ENCODE measurements at regions not wholly inside any gene's neighbourhood (a gene's known extent, or its start where the extent isn't known, plus 50 kb on each side); places are given as distances from the start of the nearest gene placed in this dataset.
"Not testable (repeated sequence)": the region's sequence is repeated elsewhere in the genome, so short reads cannot be mapped to it uniquely, and the experiment has no call there.

DNA sequence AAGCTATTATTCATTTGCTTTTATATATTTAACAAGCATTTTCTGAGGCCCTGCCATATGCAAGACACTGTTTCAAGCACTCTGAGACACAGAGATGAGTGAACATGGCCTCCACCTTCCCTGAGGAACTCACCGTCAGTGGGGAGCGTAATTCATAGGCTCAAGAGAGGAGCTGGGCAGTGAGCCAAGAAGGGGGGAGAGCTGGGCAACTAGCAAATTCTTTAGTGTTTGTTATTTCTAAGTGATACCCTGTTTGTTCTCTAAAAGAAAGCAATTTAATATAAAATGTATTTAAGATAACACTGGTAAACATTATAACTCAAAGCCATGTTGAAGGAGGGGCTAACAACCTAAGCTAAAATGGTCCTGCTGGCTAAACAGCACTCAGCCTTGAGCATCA is 119.2 kb upstream of the NGF start:
- DNase-seq (ENCODE audit: extremely low read depth, low read depth), result no peak

DNA sequence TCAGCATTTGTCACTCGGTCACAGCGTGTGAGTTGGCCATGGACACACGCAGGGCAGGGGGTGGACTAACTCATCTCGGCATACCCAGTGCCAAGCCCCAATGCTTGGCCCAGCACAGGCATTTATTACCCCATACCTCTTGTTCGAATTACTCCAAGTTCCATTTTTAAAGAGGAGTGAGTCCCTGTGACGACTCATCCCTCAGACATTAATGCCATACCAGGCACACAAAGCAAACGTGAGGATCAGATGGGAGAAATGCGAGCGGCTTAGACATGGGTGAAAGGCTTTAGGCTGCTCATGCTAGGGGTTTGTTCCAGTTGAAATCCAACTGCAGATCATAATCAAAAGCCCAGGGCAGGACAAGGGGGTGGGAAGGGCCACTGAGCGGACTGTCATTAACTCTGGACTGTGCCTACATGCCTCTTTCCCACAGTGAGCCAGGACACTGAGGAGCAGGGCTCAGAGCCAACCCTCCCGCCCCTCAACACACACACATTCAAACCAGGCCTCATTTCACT is 118.5 kb upstream of the NGF start:
- DNase-seq (ENCODE audit: extremely low read depth, low read depth), result no peak

DNA sequence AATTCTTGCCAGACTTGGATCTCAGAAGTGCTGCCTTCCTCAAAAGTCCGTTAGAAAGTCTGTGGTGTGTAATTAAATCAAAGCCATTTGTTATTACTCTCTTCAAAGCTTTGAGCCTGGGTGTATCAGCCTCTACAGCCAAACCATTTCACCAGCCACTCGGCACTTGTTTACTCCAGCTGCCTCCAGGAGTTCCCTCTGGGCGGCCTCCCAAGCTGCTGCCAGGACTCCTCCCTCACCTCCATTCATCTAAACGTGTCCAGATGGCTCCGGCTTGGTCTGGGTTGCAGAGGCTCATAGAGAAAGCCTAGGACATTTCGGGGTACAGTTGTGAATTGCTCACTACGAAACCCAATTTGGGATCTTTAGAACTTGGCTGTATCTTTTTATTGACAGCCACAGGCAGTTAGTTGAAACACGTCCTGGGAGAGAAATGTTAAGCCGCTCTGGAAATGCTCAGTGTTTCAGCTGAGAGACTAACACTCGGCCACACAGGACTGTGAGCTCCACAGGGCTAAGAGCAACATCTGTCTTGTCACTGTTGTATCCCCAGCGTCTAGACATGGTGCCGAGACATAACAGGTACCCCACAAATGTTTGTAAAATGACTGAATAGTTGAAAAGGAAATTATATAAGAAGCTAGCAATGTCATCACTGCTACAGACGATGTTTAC is 116.9 kb upstream of the NGF start:
- DNase-seq (ENCODE audit: extremely low read depth, low read depth), result no peak

DNA sequence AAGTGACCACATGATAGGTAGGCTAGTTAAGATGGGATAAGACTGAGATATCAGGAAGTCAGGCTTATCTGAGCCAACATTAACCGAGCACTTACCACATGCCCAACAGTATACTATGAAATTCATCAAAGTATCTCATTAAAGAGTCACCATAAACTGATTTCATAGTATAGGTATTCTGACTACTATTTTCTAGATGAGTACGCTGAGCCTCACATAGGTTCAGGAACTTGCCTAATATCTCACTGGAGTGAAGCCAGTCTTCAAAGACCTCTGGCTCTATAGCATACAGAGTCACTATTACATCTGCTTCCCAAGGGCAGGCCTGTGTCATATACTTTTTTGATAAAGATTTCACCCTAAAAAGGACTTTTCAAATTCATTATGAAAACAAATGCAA is 115.6 kb upstream of the NGF start:
- no peak for DNase-seq (ENCODE audit: extremely low read depth, low read depth)

DNA sequence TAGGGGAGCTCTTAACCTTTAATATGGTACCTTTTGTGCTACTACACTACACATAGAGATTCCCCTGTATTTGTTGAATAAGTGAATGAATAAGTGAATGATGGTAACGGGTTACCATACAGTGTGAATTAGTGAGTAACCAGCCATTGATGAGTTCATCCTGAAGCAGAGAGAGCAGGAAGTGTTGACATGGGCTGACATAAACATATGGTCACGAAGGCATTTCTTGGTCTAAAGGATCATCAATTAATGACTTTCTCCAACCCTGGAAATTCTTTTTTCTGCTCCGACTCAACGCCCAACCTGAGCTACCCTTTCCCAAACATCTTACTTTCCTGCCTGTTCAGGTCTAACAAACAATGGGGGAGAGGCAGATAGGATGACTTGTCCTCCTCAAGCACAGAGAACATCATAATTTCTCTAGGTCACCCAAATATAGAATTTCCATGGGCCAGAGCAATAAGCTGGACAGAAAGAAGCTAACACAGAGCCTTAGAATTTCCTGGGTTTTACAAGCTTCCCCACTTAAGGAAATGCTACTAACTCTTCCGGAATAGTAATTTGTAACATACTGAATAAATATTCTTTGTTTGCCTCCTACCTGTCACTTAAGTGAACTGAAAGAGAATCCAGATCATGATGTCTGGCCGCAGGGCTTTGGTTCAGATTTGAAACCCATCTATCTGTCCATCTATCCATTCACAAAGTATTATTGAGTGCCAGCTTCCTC is 114.7 kb upstream of the NGF start:
- DNase-seq (ENCODE audit: extremely low read depth, low read depth), result no peak

DNA sequence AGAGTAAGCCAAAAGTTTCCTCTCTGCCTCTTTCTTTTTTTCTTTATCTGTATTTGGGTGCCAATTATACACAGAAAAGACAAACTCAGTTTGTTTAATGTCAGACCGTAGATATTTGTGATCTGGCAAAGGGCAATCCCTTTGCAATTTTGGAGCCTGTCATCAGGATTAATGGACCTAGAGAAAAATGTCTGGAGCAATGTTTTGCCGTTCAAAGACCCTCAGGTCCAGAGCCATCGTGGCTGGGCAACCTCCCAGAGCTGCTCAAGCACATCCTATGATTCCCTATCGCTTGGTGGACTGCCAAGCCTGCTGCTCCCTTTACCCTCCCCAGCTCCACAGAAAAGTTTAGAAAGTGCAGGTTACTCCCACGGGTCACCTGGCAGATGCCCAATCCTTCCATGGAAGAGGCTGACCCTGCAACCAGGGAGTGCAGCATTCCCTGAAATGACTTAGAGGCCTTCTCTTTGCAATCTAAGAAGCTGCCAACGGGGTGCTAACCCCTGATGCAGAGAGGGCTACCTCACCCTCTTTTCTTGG is 112.5 kb upstream of the NGF start:
- no peak for DNase-seq (ENCODE audit: extremely low read depth, low read depth)

DNA sequence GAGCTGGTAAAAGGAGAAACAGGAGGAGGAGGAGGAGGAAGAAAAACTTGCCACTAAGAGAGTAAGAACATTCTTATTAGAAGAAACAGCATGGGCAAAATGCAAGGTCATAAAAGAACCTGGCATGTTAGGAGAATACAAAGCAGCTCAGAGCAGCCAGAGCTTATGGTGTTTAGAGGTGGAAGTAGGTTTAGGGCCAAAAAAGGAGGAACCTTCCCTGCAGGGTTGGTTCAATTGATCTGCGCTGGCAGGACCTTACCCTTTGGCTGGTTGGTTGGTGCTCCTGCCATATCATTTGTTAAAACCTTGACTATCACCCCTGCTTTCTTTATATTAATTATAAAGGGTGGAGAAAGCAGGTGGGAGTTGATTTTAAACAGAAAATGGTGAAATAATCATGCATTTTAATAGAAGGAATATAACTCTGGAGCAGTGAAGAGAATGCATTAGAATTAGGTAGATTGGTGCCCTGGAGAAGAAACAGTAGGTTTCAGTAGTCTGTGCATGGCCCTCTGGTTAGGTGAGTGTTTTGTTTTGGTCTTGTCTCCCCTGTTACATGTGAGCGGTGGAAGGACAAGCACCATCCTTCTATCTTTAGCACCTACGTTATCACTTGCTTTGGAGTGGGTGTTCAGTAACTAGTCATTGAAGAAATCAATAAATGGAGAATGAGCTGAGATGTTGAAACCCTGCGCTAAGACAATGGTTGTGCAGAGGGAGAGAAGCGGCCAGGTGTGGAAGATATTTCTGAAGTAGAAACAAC is 110.4 kb upstream of the NGF start:
- no peak for DNase-seq (ENCODE audit: extremely low read depth, low read depth)

DNA sequence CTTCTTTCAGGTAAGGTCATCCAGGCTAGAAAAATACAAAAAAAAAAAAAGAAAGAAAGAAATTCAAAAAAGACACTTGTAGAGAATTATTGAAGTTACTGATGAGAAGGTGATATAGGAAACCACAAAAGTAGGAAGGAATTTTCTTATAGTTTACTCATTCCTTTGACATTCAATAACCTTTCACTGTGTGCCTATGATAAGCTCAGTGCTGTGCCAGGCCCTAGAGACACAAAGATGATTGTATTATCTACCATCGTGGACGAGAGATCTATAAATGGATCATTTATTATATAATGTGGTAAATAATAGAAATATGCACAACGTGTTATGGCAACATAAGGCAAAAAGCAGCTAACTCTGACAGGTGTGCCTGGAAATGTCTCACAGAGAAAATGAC is 109.6 kb upstream of the NGF start:
- no peak for DNase-seq (ENCODE audit: extremely low read depth, low read depth)

DNA sequence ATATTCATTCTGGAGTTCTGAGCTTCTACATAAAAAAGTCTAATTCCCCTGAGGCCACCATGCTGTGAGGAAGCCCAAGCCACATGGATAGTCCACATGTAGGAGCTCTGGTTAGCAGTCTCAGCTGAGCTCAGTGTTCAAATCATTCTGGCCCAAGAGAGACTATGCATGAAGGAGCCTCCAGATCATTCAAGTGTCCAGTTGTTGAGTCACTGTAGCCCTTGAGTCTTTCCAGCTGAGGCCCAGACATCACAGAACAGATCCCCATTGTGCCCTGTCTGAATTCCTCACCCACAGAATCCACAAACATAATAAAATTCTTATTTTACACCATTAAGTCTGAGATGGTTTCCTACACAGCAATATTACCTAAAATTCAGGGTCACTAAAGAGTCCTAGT is 107.0 kb upstream of the NGF start:
- DNase-seq (ENCODE audit: extremely low read depth, low read depth), result no peak

DNA sequence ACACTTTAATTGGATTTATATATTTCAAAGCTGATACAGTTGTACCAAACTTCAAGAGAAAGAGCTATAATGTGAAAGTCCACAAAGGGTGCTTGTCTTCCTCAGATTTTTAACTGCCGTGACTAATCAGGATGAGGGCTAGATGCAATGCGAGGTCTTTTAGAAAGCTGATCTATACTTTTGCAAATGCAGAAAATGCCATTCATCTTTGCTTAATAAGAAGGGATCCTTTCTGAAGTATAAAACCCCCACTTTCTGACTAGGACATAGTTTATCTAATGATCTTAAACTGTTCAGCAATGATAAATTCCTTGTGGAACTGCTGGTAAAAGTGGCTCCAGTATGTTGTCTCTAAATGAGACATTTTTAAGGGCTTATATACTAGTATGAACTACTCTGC is 102.7 kb upstream of the NGF start:
- DNase-seq (ENCODE audit: extremely low read depth, low read depth), result no peak

DNA sequence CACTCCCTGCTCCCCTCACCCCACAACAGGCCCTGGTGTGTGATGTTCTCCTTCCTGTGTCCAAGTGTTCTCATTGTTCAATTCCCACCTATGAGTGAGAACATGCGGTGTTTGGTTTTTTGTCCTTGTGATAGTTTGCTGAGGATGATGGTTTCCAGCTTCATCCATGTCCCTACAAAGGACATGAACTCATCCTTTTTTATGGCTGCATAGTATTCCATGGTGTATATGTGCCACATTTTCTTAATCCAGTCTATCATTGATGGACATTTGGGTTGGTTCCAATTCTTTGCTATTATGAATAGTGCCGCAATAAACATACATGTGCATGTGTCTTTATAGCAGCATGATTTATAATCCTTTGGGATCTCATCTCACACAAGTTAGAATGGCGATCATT is 101.5 kb upstream of the NGF start:
- not testable (repeated sequence) for DNase-seq (ENCODE audit: extremely low read depth, low read depth)

DNA sequence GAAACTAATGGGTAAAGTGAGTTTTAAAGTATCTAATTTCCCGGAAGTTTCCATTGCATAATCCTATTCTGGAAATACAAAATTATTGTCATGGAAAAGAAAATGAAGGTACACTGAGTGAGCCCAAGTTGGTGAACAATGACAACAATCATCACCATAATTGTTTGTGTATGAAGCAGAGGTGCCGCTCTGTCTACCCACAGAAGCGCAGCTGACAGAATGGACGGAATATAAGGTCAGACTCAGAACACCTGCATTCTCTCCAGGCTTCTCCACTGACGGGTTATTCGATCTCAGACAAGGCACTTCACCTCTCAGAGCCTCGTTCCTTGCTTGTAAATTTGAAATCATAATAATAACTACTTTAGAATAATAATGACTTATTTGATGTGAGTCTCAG is 99.1 kb upstream of the NGF start:
- no peak for DNase-seq (ENCODE audit: extremely low read depth, low read depth)

DNA sequence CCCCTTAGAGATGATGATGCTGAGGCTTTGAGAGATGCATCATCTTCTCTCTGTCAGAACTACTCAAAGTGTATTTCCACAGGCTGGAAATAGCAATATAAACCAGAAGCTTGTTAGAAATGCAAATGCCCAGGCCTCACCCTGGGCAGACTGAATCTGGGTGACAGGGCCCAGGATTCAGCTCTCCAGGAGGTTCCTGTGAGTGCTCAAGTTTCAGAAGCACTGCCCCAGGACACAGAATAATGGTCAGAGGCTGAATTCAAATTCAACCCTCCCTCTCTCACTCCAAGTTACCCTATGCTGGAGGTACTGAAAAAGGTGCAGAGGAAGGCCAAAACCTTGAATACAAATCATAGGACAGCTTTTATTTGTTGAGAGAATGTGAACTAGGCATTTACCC is 98.5 kb upstream of the NGF start:
- DNase-seq (ENCODE audit: extremely low read depth, low read depth), result no peak

DNA sequence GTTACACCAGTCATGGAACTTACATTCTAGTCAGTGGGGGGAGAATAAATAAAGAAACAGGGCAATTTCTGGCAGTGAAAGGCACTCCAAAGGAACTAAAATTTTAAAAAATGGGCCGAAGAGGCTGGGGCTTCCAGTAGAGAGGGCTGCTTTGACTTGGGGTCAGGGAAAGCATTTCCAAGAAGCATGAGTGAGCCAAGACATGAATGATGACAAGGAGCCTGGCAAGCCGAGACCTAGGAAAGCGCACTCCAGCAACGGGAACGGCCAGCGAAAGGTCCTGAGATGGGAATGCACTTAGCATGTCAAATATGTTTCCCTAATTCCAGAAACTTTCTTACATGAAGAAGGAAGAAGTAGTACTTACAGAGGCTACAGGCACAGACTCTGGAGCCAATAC is 95.4 kb upstream of the NGF start:
- no peak for DNase-seq (ENCODE audit: extremely low read depth, low read depth)

DNA sequence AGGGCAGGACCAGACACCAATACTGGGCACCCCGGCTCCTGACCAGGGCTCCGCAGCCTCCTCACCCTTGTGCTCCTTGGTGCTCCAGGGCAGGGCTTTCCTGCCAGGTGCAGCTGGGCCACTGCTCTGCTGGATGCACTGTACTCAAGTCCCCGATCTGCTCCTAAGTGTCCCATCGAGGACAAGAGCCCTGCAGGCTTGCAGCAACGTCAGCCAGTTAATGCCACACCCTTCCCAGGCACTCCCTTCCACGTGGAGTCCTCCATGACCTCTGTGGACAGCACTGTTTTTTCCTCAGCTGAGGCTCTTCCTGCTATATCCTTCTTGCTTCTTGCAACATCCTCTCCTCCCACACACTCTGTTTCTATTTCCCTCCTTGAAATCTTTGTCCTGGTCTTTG is 94.0 kb upstream of the NGF start:
- DNase-seq (ENCODE audit: extremely low read depth, low read depth), result no peak

DNA sequence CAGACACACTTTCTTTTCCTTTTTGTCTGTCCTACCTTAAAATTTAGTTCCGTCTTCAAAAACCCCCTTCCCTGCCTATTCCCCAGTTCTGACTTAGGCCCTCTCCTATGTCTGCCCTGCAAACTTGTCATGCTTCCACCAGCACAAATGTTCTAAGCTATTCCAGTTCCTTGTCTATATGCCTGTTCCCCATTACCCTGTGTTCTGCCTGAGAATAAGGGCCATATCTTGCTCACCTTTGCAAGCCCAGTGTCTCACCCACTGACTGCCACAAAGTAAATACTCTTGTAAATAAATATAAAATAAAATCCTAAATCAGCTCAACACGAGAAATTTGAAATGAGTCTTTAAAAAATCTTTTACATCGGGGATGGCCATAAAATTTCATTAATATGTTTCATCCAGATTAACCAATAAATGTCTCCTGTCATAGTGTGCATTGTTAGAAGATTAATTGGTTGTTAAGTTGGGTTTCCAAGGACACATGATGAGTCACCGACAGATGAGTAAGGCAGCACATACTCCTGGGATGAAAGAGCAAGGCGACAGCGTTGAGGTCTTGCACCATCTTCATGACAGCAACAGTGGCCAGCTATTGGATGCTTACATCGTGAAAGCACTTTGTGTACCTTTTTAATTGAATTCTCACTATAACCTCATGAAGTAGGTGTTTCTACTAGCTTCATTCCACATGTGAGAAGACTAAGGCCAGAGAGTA is 92.6 kb upstream of the NGF start:
- DNase-seq (ENCODE audit: extremely low read depth, low read depth), result peak; percentile 62

DNA sequence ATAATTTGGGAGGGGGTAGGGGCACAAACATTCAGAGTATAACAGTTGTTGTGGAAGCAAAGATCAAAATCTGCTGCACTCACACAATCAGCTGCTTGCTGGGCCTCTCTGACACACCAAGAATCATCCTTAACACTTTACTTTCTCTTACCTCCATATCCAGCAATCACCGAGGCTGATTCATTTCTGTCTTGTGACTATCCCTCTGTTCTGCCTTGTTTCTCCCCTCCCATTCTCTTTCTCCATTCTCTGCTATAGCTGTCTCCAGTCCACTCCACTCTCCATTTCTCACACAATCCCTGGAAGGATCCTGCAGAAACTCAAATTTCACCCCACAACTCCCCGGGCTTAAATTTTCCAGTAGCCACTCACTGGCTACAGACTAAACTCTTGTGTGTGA is 91.8 kb upstream of the NGF start:
- DNase-seq (ENCODE audit: extremely low read depth, low read depth), result no peak

DNA sequence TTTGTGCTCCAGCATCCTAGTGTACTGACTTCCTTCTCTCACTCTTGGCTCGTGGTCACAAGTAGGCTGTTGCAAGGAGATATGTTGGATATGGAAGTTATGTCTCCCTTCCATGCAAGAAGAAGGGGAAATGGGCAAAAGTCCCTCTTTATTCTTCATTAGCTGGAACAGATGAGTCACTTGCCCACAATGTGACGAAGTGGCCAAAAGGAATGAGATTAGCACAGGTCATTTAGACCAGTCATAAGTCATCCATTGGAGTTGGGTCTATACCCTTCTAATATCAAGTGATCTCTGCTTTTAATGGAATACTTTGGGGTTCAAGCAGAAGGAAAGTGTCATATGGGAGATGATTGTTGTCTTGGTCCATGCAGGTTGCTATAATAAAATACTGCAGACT is 91.2 kb upstream of the NGF start:
- no peak for DNase-seq (ENCODE audit: extremely low read depth, low read depth)

DNA sequence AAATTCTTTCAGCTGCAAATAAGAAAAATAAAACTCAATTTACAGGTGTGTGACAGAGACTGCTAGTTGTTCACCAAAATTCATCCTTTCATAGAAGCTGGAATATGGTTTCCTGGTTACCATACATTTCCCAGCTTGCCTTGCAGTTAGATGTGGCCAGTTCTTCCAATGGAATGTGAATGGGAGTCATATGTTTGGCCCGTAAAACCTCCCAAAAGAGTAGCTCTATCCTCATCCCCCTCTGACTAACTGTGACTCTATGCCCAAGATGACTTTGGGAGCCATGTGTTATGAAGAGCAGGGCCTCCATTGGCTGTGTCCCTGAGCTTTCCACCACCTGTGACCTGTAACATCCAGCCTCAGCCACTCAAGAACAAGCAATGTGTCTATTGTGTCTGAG is 90.6 kb upstream of the NGF start:
- DNase-seq (ENCODE audit: extremely low read depth, low read depth), result no peak

DNA sequence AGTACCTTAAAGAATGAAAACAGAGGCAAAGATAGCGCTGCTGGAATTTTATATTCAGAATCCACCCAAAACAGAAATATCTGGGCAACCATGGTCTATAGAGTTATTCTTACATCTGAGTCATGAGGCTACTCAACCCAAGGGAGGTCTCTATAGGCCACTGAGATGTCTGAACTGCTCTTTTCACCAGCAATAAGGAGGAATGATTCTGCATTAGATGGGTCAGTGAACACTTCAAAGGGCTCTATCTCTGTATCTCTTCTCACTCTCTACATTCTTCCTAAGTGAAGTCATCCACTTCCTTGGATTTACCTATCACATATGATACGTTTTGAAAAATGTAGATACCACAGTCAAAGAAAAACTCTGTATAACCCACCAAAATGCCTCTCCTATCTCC is 90.2 kb upstream of the NGF start:
- no peak for DNase-seq (ENCODE audit: extremely low read depth, low read depth)

DNA sequence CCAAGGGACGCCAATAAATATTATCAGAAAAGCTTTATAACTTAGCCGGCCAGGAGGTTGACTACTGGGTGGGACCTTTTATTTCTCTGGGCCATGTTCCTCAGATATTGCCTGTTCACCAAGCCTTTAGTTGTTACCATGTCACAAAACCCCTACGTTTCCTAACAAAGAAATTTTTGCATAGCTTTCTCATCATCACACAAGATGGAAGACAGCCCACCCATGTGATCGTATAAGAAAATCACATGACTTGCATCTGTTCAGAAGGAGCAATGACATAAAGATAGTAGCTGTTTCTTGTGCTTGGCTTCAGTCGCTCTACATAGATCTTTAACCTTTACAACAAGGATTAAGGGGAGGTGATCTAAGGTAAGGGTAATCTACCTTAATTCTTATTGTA is 88.9 kb upstream of the NGF start:
- DNase-seq (ENCODE audit: extremely low read depth, low read depth), result no peak

Data from NCI-H460 (cell line).